HFFc6 (cell line): ENCODE measurements at regions not wholly inside any gene's neighbourhood (a gene's known extent, or its start where the extent isn't known, plus 50 kb on each side); places are given as distances from the start of the nearest gene placed in this dataset.
A peak's percentile ranks its signal among the peaks of the same experiment; 100 is the strongest.

Experiments
- DNase-seq: peaks from one replicate; pipeline ENCODE4 v3.0.0-alpha.2; 2018
- H3K27ac Mint-ChIP-seq: 2 replicates; pipeline ENCODE4 v1.8.0; 2020; ENCODE audit warnings: mild to moderate bottlenecking, mixed read lengths
- H3K27me3 Mint-ChIP-seq: 2 replicates; pipeline ENCODE4 v1.8.0; 2021; ENCODE audit warnings: mild to moderate bottlenecking, moderate library complexity, mixed read lengths; ENCODE audit not compliant: insufficient read depth
- H3K36me3 Mint-ChIP-seq: 2 replicates; pipeline ENCODE4 v1.8.0; 2021; ENCODE audit warnings: low read depth, mixed read lengths
- H3K4me1 Mint-ChIP-seq: 2 replicates; pipeline ENCODE4 v1.8.0; 2020; ENCODE audit warnings: low read depth, mixed read lengths
- H3K4me3 Mint-ChIP-seq: 2 replicates; pipeline ENCODE4 v1.8.0; 2020; ENCODE audit warnings: mild to moderate bottlenecking, moderate library complexity, mixed read lengths
- H3K9me3 Mint-ChIP-seq: 2 replicates; pipeline ENCODE4 v1.8.0; 2020; ENCODE audit warnings: mild to moderate bottlenecking, mixed read lengths
- CTCF ChIP-seq: fragments of 200-600 bp; sonication (generic); IDR thresholded peaks from 2 replicates; pipeline ENCODE4 v1.5.0; 2021; ENCODE audit warnings: antibody characterized with exemption, mild to moderate bottlenecking

- TF ChIP-seq CTCF = no peak
- peaks cover 7% of the 10 kb centered on the region for H3K27me3 Mint-ChIP-seq
- no peaks in the 10 kb centered on the region for H3K4me1 Mint-ChIP-seq
- H3K36me3 Mint-ChIP-seq = no peaks in the 10 kb centered on the region
- H3K9me3 Mint-ChIP-seq = 0 out of 2 replicates have a peak, but pooled peaks cover 3% of the 10 kb centered on the region
- DNase-seq = no peak
- no peak overlapping the region for H3K27ac Mint-ChIP-seq
- no peak overlapping the region for H3K4me3 Mint-ChIP-seq
Measured at GRCh38 chr4:27168783-27169182, 308.1 kb downstream of the STIM2 start.

- no peaks in the 10 kb centered on the region for H3K4me1 Mint-ChIP-seq
- TF ChIP-seq CTCF = no peak
- H3K27ac Mint-ChIP-seq = no peak overlapping the region
- no peak for DNase-seq
- H3K4me3 Mint-ChIP-seq = no peak overlapping the region
- H3K36me3 Mint-ChIP-seq = no peaks in the 10 kb centered on the region
- H3K27me3 Mint-ChIP-seq = peaks cover 2% of the 10 kb centered on the region; the same call in 1 of the 2 replicates
- H3K9me3 Mint-ChIP-seq = 0 out of 2 replicates have a peak, but pooled peaks cover 3% of the 10 kb centered on the region
Measured at GRCh38 chr4:27173280-27173679, 312.6 kb downstream of the STIM2 start.

GRCh38 chr4:27176400-27176799 lies 315.8 kb downstream of the STIM2 start:
- Mint-ChIP-seq H3K9me3 (no peaks in the 10 kb centered on the region), H3K27ac (no peak overlapping the region), H3K4me3 (no peak overlapping the region), H3K27me3 (peaks cover 2% of the 10 kb centered on the region; the same call in 1 of the 2 replicates), H3K4me1 (no peaks in the 10 kb centered on the region), H3K36me3 (no peaks in the 10 kb centered on the region)
- peak; percentile 66 for TF ChIP-seq CTCF
- DNase-seq = peak; percentile 18

- Mint-ChIP-seq H3K27me3 (peaks cover 2% of the 10 kb centered on the region; the same call in 1 of the 2 replicates), H3K4me3 (no peak overlapping the region), H3K4me1 (no peaks in the 10 kb centered on the region), H3K9me3 (no peaks in the 10 kb centered on the region), H3K36me3 (no peaks in the 10 kb centered on the region), H3K27ac (no peak overlapping the region)
- DNase-seq = no peak
- TF ChIP-seq CTCF = no peak
Measured at GRCh38 chr4:27176881-27177280, 316.2 kb downstream of the STIM2 start.

GRCh38 chr4:27178061-27178460 lies 317.4 kb downstream of the STIM2 start:
- H3K36me3 Mint-ChIP-seq = no peaks in the 10 kb centered on the region
- peaks cover 2% of the 10 kb centered on the region; the same call in 1 of the 2 replicates for H3K27me3 Mint-ChIP-seq
- no peak for TF ChIP-seq CTCF
- no peak overlapping the region for H3K27ac Mint-ChIP-seq
- H3K4me3 Mint-ChIP-seq = no peak overlapping the region
- H3K9me3 Mint-ChIP-seq = no peaks in the 10 kb centered on the region
- no peak for DNase-seq
- H3K4me1 Mint-ChIP-seq = no peaks in the 10 kb centered on the region

GRCh38 chr4:27181693-27182092 lies 321.1 kb downstream of the STIM2 start:
- H3K4me1 Mint-ChIP-seq = no peaks in the 10 kb centered on the region
- no peaks in the 10 kb centered on the region for H3K9me3 Mint-ChIP-seq

More at GRCh38 chr4:27181693-27182092, 321.1 kb downstream of the STIM2 start:
- no peak for TF ChIP-seq CTCF
- Mint-ChIP-seq H3K27me3 (no peaks in the 10 kb centered on the region; the same call in 1 of the 2 replicates), H3K36me3 (no peaks in the 10 kb centered on the region), H3K4me3 (no peak overlapping the region), H3K27ac (no peak overlapping the region)
- DNase-seq = no peak
